ENCODE measurements at regions not wholly inside any gene's neighbourhood (a gene's known extent, or its start where the extent isn't known, plus 50 kb on each side); places are given as distances from the start of the nearest gene placed in this dataset.
"Not testable (repeated sequence)": the region's sequence is repeated elsewhere in the genome, so short reads cannot be mapped to it uniquely, and the experiment has no call there.

DNA sequence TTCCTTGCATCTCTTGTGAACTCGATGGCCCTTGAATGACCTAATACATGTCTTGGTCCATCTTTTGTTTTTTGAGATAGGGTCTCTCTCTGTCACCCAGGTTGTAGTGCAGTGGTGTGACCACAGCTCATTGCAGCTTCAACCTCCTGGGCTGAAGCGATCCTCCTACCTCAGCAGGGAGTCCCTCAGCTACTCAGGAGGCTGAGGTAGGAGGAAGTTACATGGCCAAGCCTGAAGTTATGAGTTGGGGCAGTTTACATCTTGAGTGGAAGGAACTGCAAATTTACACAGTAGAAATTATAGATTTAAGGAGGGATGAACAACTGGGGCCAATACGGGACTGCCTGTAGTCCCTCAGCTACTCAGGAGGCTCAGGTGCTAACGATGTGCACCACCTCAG is 97.2 kb upstream of the METTL14 start:
- no peak for DNase-seq (ENCODE audit: low spot score)

GRCh38 chr4:118589471-118590055 is 95.6 kb upstream of the METTL14 start:
- DNase-seq (ENCODE audit: low spot score), result no peak

DNA sequence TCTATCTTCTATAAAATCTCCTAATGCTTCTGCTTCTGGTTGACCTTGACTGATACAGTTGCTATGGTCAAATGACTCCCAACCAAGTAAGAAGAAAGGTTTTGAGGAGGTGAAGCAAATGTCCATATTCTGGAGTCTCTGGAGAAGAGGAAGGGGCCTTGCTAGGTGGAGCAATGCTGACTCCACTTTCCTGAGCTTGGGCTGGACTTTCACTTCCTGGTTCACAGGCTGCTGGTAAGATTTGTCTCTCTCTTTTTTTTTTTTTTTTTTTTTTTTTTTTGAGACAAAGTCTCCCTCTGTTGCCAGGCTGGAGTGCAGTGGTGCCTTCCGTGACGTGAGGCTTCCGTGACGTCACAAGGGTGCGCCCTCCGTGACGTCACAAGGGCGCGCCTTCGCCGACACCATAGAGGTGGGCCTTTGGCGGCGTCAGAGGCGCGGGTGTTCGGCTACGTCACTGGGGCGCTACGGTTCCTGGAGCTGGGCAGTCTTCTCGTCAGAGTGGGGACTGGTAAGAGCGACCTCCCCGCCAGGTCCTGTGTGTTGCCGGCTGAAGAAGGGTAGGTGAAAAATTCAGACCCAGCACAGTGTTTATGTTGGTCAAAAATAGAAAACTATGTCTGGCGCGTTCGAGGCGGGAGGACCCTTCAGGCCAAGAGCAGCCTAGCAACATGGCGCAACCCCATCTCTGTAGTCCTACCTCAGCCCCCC is 93.7 kb upstream of the METTL14 start:
- DNase-seq (ENCODE audit: low spot score), result peak; percentile 76

GRCh38 chr4:118592289-118592688 is 92.9 kb upstream of the METTL14 start:
- DNase-seq (ENCODE audit: low spot score), result not testable (repeated sequence)

DNA sequence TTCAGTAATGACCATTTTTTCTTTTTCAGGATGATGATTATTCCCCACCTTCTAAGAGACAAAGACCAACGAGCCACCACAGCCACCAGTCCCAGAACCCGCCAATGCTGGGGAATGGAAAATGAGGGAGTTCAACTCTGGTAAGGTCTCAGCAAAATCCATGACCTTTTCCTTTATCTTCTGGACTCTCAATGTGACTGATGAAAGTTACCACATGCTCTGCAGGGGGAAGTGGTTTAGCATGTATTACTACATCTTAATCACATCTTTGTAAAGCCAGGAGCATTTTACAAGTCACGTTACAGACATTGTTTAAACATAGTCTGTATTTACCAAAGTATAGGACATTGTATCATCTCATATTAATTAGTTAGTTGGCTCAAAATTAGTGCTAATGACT is 89.3 kb upstream of the METTL14 start:
- not testable (repeated sequence) for DNase-seq (ENCODE audit: low spot score)

GRCh38 chr4:118625097-118625496 is 60.1 kb upstream of the METTL14 start:
- not testable (repeated sequence) for DNase-seq (ENCODE audit: low spot score)

GRCh38 chr4:118629697-118630096 is 55.5 kb upstream of the METTL14 start:
- peak; percentile 65 for DNase-seq (ENCODE audit: low spot score)

- not testable (repeated sequence) for DNase-seq (ENCODE audit: low spot score)
Observed at GRCh38 chr4:118630897-118631296, 54.3 kb upstream of the METTL14 start.

DNA sequence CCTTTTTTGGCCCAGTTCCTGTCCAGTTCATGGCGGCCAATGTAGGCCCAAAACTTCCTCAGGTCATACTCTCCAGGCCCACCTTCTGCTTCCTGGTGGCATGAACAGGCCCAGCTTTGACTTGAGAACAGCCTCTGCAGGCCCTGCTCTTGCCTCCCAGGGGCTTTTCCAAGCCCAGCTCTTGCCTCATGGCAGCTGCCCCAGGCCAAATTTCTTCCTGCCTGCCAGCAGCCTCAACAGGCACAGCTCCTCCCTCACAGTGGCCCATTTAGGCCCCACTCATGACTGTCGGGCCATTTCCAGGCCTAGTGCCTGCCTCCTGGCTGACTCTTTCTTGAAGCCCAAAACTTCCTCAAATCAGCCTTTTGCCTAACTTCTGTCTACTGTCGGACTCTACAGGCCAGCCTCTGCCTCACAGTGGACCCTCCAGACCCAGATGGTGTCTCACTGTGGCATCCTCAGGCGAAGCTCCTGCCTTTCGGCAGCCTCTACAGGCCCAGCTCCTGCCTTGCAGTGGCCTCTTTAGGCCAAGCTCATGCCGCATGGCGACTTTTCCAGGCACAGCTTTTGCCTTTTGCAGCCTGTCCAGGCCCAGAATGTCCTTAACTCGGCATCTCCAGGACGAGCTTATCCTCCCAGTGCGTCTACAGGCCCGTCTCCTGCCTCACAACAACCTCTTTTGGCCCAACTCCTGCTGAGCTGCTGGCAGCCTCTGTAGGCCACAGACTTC is 53.7 kb upstream of the METTL14 start:
- not testable (repeated sequence) for DNase-seq (ENCODE audit: low spot score)

DNA sequence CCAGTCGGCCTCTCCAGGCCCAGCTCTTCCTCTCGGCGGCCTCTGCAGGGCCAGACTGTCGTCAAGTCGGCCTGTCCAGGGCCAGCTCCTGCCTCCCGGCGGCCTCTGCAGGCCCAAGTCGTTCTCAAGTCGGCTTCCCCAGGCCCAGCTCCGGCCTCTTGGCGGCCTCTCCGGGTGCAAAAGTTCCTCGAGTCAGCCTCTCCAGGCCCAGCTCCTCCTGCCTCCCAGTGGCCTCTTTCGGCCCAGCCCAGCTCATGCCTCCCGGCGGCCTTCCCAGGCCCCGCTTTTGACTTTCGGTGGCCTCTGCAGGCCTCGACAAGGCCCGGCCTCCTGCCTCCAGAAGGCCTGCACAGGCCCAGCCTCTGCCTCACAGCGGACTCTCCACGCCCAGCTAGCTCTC is 51.7 kb upstream of the METTL14 start:
- not testable (repeated sequence) for DNase-seq (ENCODE audit: low spot score)

DNA sequence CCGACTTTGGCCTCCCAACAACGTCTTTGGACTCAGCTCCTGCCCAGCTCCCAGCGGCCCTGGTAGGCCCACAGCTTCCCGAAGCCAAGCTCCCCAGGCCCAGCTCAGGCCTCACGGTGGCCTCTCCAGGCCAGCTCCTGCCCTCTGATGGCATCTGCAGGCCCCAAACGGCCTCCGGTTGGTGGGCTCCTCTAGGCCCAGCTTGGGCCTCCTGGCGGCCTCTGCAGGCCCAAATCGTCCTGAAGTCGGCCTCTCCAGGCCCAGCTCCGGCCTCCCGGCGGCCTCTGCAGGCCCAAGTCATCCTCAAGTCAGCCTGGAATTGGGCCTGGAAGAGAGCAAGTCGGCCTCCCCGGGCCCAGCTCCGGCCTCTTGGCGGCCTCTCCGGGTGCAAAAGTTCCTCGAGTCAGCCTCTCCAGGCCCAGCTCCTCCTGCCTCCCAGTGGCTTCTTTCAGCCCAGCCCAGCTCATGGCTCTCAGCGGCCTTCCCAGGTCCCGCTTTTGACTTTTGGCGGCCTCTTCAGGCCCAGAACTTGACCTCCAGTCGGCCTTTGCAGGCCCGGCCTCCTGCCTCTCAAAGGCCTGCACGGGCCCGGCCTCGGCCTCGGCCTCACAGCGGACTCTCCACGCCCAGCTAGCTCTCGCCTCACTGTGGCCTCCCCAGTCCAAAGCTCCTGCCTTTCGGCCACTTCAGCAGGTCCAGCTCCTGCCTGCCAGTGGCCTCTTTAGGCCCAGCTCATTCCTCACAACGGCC is 50.9 kb upstream of the METTL14 start:
- not testable (repeated sequence) for DNase-seq (ENCODE audit: low spot score)

Data from kidney capillary endothelial cell (primary cell).